GF-D8 (cell line): ENCODE measurements at regions not wholly inside any gene's neighbourhood (a gene's known extent, or its start where the extent isn't known, plus 50 kb on each side); places are given as distances from the start of the nearest gene placed in this dataset.
"Not testable (repeated sequence)": the region's sequence is repeated elsewhere in the genome, so short reads cannot be mapped to it uniquely, and the experiment has no call there.

Source experiments
- DNase-seq: peaks from one replicate; lab custom pipeline; 2025; lab: John Stamatoyannopoulos, UW

GRCh38 chr3:197459571-197459970 is 96.2 kb downstream of the BDH1 start:
- not testable (repeated sequence) for DNase-seq

GRCh38 chr3:197458906-197459470 is 96.8 kb downstream of the BDH1 start:
- DNase-seq: no peak

GRCh38 chr3:197458179-197458707 is 97.5 kb downstream of the BDH1 start:
- no peak for DNase-seq

GRCh38 chr3:197456261-197457091 is 99.3 kb downstream of the BDH1 start:
- DNase-seq: no peak

GRCh38 chr3:197454841-197455240 is 100.9 kb downstream of the BDH1 start:
- DNase-seq: not testable (repeated sequence)

- DNase-seq: peak; percentile 8
Observed at GRCh38 chr3:197454014-197454413, 101.8 kb downstream of the BDH1 start.

GRCh38 chr3:197450810-197451209 is 105.0 kb downstream of the BDH1 start:
- no peak for DNase-seq

- no peak for DNase-seq
Observed at GRCh38 chr3:197450308-197450707, 105.5 kb downstream of the BDH1 start.

- DNase-seq: not testable (repeated sequence)
Observed at GRCh38 chr3:197449181-197449580, 106.6 kb downstream of the BDH1 start.

GRCh38 chr3:197447781-197448180 is 108.0 kb downstream of the BDH1 start:
- not testable (repeated sequence) for DNase-seq

- no peak for DNase-seq
Observed at GRCh38 chr3:197447057-197447456, 108.7 kb downstream of the BDH1 start.

- DNase-seq: no peak
Observed at GRCh38 chr3:197446700-197447056, 109.1 kb downstream of the BDH1 start.

- no peak for DNase-seq
Observed at GRCh38 chr3:197445896-197446699, 109.7 kb downstream of the BDH1 start.

GRCh38 chr3:197444793-197445379 is 110.9 kb downstream of the BDH1 start:
- no peak for DNase-seq

GRCh38 chr3:197443506-197443905 is 112.3 kb downstream of the BDH1 start:
- no peak for DNase-seq

- DNase-seq: no peak
Observed at GRCh38 chr3:197440717-197441303, 115.0 kb downstream of the BDH1 start.

- DNase-seq: no peak
Observed at GRCh38 chr3:197438906-197439305, 116.9 kb downstream of the BDH1 start.

- DNase-seq: no peak
Observed at GRCh38 chr3:197435426-197435825, 120.3 kb downstream of the BDH1 start.

GRCh38 chr3:197434830-197435229 is 120.9 kb downstream of the BDH1 start:
- DNase-seq: no peak

- DNase-seq: no peak
Observed at GRCh38 chr3:197432384-197433127, 123.2 kb downstream of the BDH1 start.

GRCh38 chr3:197431346-197431910 is 124.3 kb downstream of the BDH1 start:
- no peak for DNase-seq
